Astrocyte of the spinal cord (primary cell): ENCODE measurements at regions not wholly inside any gene's neighbourhood (a gene's known extent, or its start where the extent isn't known, plus 50 kb on each side); places are given as distances from the start of the nearest gene placed in this dataset.
"Not testable (repeated sequence)": the region's sequence is repeated elsewhere in the genome, so short reads cannot be mapped to it uniquely, and the experiment has no call there.

Source experiments
- DNase-seq: peaks from one replicate; pipeline ENCODE4 v3.0.0; 2011; ENCODE audit warnings: low read depth, low spot score
- H3K4me3 ChIP-seq: 2 replicates; pipeline ENCODE4 v1.5.1; 2011; ENCODE audit warnings: low read depth, mild to moderate bottlenecking, low read length, moderate library complexity
- in situ Hi-C: cut with HindIII; loops from 2 replicates; pipeline ENCODE4 v1.10.0; 2017; ENCODE audit warnings: low sequenced_read_pairs
- TF ChIP-seq, protein P1 (sequence below): IDR thresholded peaks from 2 replicates; pipeline ENCODE4 v1.5.1; 2012; ENCODE audit warnings: low read depth, mild to moderate bottlenecking, low read length, inconsistent platforms

GRCh38 chr2:204144492-204144891 is 207.9 kb downstream of the ICOS start:
- in situ Hi-C loops: no loop called here
- TF ChIP-seq, protein P1, sequence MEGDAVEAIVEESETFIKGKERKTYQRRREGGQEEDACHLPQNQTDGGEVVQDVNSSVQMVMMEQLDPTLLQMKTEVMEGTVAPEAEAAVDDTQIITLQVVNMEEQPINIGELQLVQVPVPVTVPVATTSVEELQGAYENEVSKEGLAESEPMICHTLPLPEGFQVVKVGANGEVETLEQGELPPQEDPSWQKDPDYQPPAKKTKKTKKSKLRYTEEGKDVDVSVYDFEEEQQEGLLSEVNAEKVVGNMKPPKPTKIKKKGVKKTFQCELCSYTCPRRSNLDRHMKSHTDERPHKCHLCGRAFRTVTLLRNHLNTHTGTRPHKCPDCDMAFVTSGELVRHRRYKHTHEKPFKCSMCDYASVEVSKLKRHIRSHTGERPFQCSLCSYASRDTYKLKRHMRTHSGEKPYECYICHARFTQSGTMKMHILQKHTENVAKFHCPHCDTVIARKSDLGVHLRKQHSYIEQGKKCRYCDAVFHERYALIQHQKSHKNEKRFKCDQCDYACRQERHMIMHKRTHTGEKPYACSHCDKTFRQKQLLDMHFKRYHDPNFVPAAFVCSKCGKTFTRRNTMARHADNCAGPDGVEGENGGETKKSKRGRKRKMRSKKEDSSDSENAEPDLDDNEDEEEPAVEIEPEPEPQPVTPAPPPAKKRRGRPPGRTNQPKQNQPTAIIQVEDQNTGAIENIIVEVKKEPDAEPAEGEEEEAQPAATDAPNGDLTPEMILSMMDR: no peak
- DNase-seq: no peak
- H3K4me3 ChIP-seq: no peak overlapping the region

DNA sequence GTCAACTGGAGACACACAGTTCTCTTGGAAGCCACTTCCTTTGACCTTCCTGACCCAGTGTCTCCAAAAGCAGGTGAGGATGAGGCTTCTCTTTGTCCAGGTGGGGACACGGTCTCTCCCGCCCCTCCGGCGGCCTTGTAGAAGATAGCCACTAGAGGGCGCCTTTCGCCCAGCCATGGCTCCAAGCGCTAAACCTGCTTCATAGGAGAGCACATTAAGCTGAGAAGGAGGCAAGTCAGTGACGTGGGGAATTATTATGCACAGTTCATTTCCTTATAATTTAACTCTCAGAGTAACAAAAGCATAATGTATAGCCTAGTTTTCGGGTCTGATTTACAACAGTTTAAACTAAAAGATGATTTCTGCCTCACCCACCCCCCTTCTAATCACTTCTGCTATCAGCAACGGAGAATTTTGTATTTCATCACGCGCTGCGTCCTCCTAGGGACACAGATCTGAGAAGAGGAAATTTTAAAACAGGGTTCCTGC is 208.7 kb downstream of the ICOS start:
- peak overlapping the region; percentile 19 for H3K4me3 ChIP-seq
- TF ChIP-seq, protein P1: peak; percentile 96
- DNase-seq: peak; percentile 67
- in situ Hi-C loops: no loop called here

- TF ChIP-seq, protein P1: no peak
- DNase-seq: no peak
- in situ Hi-C loops: no loop called here
- H3K4me3 ChIP-seq: no peak overlapping the region
Measured at GRCh38 chr2:204145791-204146190, 209.2 kb downstream of the ICOS start.

DNA sequence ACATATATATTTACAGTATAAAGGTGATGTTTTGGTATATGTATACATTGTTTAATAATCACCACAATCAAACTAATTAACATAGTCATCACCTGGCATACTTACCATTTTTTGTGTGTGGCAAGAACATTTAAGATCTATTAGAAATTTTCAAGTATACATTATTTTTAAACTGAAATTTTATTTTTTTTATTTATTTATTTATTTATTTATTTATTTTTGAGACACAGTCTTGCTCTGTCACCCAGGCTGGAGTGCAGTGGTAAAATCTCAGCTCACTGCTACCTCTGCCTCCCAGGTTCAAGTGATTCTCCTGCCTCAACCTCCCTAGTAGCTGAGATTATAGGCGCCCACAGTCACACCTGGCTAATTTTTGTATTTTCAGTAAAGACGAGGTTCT is 210.5 kb downstream of the ICOS start:
- DNase-seq, H3K4me3 ChIP-seq, in situ Hi-C loops: not testable (repeated sequence)

- TF ChIP-seq, protein P1: no peak
- no peak for DNase-seq
- no peak overlapping the region for H3K4me3 ChIP-seq
- in situ Hi-C loops: no loop called here
Measured at GRCh38 chr2:204150721-204151120, 214.2 kb downstream of the ICOS start.

GRCh38 chr2:204152616-204153015 is 216.1 kb downstream of the ICOS start:
- DNase-seq: peak; percentile 3
- in situ Hi-C loops: no loop called here
- TF ChIP-seq, protein P1: no peak
- H3K4me3 ChIP-seq: no peak overlapping the region

DNA sequence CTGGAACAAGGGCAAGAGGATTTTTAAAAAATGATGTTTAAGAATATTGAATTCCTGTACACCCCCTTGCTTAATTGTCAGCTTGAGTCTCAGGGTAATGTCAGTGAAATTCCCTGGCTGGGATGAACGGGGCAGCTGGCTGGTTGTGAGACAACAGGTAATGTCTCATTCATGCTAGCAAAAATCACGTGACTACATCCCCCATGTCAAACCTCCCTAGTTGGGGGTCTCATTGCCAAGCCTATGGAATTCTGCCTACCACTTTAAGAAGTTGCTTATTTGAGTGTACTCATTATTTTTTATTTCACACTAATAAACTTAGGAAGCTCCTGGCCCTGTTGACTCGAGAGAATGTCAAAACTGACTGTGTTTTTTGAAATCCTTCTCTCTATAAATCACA is 218.3 kb downstream of the ICOS start:
- in situ Hi-C loops: no loop called here
- DNase-seq: no peak
- TF ChIP-seq, protein P1: no peak
- H3K4me3 ChIP-seq: no peak overlapping the region
